ENCODE measurements at regions not wholly inside any gene's neighbourhood (a gene's known extent, or its start where the extent isn't known, plus 50 kb on each side); places are given as distances from the start of the nearest gene placed in this dataset.

- TF ChIP-seq TCF4 (CRISPR knock-in tag; IDR thresholded peaks at IDR 0.05; ENCODE audit: borderline replicate concordance), result no peak
- no peak for TF ChIP-seq CSRNP3 (CRISPR knock-in tag; IDR thresholded peaks at IDR 0.05)
- TF ChIP-seq ZFP30 (CRISPR knock-in tag; IDR thresholded peaks at IDR 0.05), result no peak
- no peak for TF ChIP-seq ZNF565 (CRISPR knock-in tag; conservative IDR thresholded peaks at IDR 0.05; ENCODE audit: low read depth)
- TF ChIP-seq, protein P1, sequence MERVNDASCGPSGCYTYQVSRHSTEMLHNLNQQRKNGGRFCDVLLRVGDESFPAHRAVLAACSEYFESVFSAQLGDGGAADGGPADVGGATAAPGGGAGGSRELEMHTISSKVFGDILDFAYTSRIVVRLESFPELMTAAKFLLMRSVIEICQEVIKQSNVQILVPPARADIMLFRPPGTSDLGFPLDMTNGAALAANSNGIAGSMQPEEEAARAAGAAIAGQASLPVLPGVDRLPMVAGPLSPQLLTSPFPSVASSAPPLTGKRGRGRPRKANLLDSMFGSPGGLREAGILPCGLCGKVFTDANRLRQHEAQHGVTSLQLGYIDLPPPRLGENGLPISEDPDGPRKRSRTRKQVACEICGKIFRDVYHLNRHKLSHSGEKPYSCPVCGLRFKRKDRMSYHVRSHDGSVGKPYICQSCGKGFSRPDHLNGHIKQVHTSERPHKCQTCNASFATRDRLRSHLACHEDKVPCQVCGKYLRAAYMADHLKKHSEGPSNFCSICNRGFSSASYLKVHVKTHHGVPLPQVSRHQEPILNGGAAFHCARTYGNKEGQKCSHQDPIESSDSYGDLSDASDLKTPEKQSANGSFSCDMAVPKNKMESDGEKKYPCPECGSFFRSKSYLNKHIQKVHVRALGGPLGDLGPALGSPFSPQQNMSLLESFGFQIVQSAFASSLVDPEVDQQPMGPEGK (CRISPR knock-in tag; IDR thresholded peaks at IDR 0.05; ENCODE audit: borderline replicate concordance), result no peak
- TF ChIP-seq RARB (CRISPR knock-in tag; IDR thresholded peaks at IDR 0.05), result no peak
- no peak for TF ChIP-seq OSR1 (CRISPR knock-in tag; IDR thresholded peaks at IDR 0.05)
- TF ChIP-seq ARNTL (CRISPR knock-in tag; IDR thresholded peaks at IDR 0.05; ENCODE audit: borderline replicate concordance, low read depth), result no peak
- no peak for TF ChIP-seq CREB5 (CRISPR knock-in tag; IDR thresholded peaks at IDR 0.05; ENCODE audit: low read depth)
Observed at GRCh38 chr1:244155661-244156060, 104.6 kb downstream of the ZBTB18 start.

All from SK-N-SH treated with all-trans-retinoic acid at 6 μM for 48 hours (cell line).